ENCODE measurements at regions not wholly inside any gene's neighbourhood (a gene's known extent, or its start where the extent isn't known, plus 50 kb on each side); places are given as distances from the start of the nearest gene placed in this dataset. TPM values are rescaled to one million over a fixed set of nuclear protein-coding genes. Genes with fewer than 3 reads are reported as not detected.

GRCh38 chr18:59954755-59955156 is 55.0 kb downstream of the PMAIP1 start:
- Histone ChIP-seq H3K36me3 (ENCODE audit: insufficient read depth, low read length) (no peaks in the 10 kb centered on the region), H3K4me3 (ENCODE audit: low read depth, low read length, poor library complexity, severe bottlenecking) (no peak overlapping the region), H3K4me1 (ENCODE audit: insufficient read depth, low read length, poor library complexity, severe bottlenecking) (peaks cover 41% of the 10 kb centered on the region), H3K27ac (ENCODE audit: low read depth, low read length, poor library complexity, severe bottlenecking) (no peak overlapping the region), H3K79me2 (ENCODE audit: insufficient read depth, low read depth, low read length) (no peaks in the 10 kb centered on the region), H3K9me2 (ENCODE audit: insufficient read depth, low read length) (no peaks in the 10 kb centered on the region), H3K4me2 (ENCODE audit: low read length) (peak overlapping the region; percentile 26; the same call in 1 of the 2 replicates), H4K20me1 (ENCODE audit: insufficient read depth, low read length) (no peaks in the 10 kb centered on the region), H2AFZ (ENCODE audit: low read length) (no peak overlapping the region), H3K9me3 (ENCODE audit: low read length) (no peaks in the 10 kb centered on the region)
- BruUV-seq (replicated peaks), result no TSS peak
- POLR2A ChIA-PET, result interaction anchor here (2.2 kb wide), 1 partner anchor 55 kb away, joined by 8 read pairs; the partner anchor contains the start of gene PMAIP1
- CTCF ChIA-PET (ENCODE audit: unreplicated experiment), result no interaction called here
- TF ChIP-seq CTCF (conservative IDR thresholded peaks at IDR 0.05; ENCODE audit: low read length) (no peak), EZH2phosphoT487 (IDR thresholded peaks at IDR 0.05; ENCODE audit: borderline replicate concordance, low read depth, low read length) (no peak)
- intact Hi-C loops (cut with micrococcal nuclease; ENCODE audit: unreplicated experiment), result loop anchor here (5.0 kb wide), 2 partner anchors 52 to 107 kb away; no protein-coding TSS in a partner anchor
- DNase-seq (ENCODE audit: low spot score), result no peak

- ChIA-PET POLR2A (interaction anchor here (0.6 to 2.2 kb wide), 4 partner anchors 22 to 54 kb away, joined by 3 to 8 read pairs (median 3); partner anchors contain the start of gene PMAIP1), CTCF (ENCODE audit: unreplicated experiment) (no interaction called here)
- Histone ChIP-seq H3K4me1 (ENCODE audit: insufficient read depth, low read length, poor library complexity, severe bottlenecking) (peaks cover 36% of the 10 kb centered on the region), H3K9me2 (ENCODE audit: insufficient read depth, low read length) (no peaks in the 10 kb centered on the region), H3K27ac (ENCODE audit: low read depth, low read length, poor library complexity, severe bottlenecking) (no peak overlapping the region), H2AFZ (ENCODE audit: low read length) (no peak overlapping the region), H3K79me2 (ENCODE audit: insufficient read depth, low read depth, low read length) (no peaks in the 10 kb centered on the region), H3K4me3 (ENCODE audit: low read depth, low read length, poor library complexity, severe bottlenecking) (no peak overlapping the region), H3K4me2 (ENCODE audit: low read length) (no peak overlapping the region; the same call in 1 of the 2 replicates), H4K20me1 (ENCODE audit: insufficient read depth, low read length) (no peaks in the 10 kb centered on the region), H3K9me3 (ENCODE audit: low read length) (no peaks in the 10 kb centered on the region), H3K36me3 (ENCODE audit: insufficient read depth, low read length) (no peaks in the 10 kb centered on the region)
- BruUV-seq (replicated peaks), result no TSS peak
- intact Hi-C loops (cut with micrococcal nuclease; ENCODE audit: unreplicated experiment), result no loop called here
- TF ChIP-seq EZH2phosphoT487 (IDR thresholded peaks at IDR 0.05; ENCODE audit: borderline replicate concordance, low read depth, low read length), result no peak
- no peak for TF ChIP-seq CTCF (conservative IDR thresholded peaks at IDR 0.05; ENCODE audit: low read length)
- no peak for DNase-seq (ENCODE audit: low spot score)
Observed at GRCh38 chr18:59954241-59954640, 54.4 kb downstream of the PMAIP1 start.

Small RNAs in the stretch of these regions (small RNA-seq; reads per million reads assigned to genes)
- gene RN7SL342P (not detected), gene RNU4-17P (not detected), gene RNU6-567P (not detected)
